Tibial nerve (tissue), 3 donors: ENCODE measurements at regions not wholly inside any gene's neighbourhood (a gene's known extent, or its start where the extent isn't known, plus 50 kb on each side); places are given as distances from the start of the nearest gene placed in this dataset.

ENCODE experiments used
- CTCF ChIP-seq, 5 experiments: fragments of 200-600 bp in 3 of 5; fragments of 450-650 bp in 2 of 5; sonication (generic) in 3 of 5; IDR thresholded peaks; one replicate each; pipeline ENCODE4 v1.5.1; 2016 to 2019; ENCODE audit warnings: antibody characterized with exemption in 5 of 5, mild to moderate bottlenecking in 3 of 5, moderate library complexity in 2 of 5
- POLR2A ChIP-seq, 2 donors: fragments of 450-650 bp; IDR thresholded peaks; one replicate each; pipeline ENCODE4 v1.6.1; 2017; ENCODE audit warnings: antibody characterized with exemption in 2 of 2, mild to moderate bottlenecking in 2 of 2, moderate library complexity in 2 of 2

- TF ChIP-seq POLR2A (IDR thresholded peaks at IDR 0.05) (no peak), CTCF (IDR thresholded peaks at IDR 0.05) (no peak)
Observed at GRCh38 chr9:28598408-28598807, 1025.1 kb upstream of the C9orf72 start.
